Gastrocnemius medialis (tissue), 4 donors: ENCODE measurements at regions not wholly inside any gene's neighbourhood (a gene's known extent, or its start where the extent isn't known, plus 50 kb on each side); places are given as distances from the start of the nearest gene placed in this dataset.

Experiments used
- POLR2A ChIP-seq, 2 donors: fragments of 450-650 bp; IDR thresholded peaks; one replicate each; pipeline ENCODE4 v1.6.1; 2017; ENCODE audit warnings: antibody characterized with exemption in 2 of 2, mild to moderate bottlenecking in 2 of 2, moderate library complexity in 2 of 2
- TF ChIP-seq, protein P1 (sequence below), 5 experiments: fragments of 450-650 bp in 3 of 5; fragments of 200-600 bp in 2 of 5; sonication (generic) in 2 of 5; IDR thresholded peaks in 4 of 5; conservative IDR thresholded peaks in 1 of 5; 1 replicate in 4 of 5; 2 replicates in 1 of 5; pipeline ENCODE4 v1.5.1; 2016 to 2019; ENCODE audit warnings: antibody characterized with exemption in 5 of 5, mild to moderate bottlenecking in 3 of 5, moderate library complexity in 3 of 5

DNA sequence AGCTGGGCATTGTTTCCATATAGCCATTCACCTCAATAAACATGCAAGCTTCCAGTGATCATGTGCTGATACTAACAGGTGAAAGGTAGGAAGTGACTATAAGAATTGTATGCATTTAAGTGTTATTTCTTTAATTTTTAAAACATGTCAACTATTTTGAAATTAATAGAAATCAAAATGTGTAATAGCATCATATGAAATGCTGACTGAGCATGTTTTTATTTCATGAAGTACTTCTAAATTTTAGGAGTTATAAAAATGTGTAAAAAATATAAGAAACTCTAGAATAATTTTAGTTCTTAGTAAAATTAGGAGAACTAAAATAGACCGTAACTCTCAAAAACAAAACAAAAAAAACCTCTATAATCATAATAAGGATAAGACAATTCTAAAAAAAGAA lies 229.3 kb upstream of the ARPP21 start:
- TF ChIP-seq, protein P1, sequence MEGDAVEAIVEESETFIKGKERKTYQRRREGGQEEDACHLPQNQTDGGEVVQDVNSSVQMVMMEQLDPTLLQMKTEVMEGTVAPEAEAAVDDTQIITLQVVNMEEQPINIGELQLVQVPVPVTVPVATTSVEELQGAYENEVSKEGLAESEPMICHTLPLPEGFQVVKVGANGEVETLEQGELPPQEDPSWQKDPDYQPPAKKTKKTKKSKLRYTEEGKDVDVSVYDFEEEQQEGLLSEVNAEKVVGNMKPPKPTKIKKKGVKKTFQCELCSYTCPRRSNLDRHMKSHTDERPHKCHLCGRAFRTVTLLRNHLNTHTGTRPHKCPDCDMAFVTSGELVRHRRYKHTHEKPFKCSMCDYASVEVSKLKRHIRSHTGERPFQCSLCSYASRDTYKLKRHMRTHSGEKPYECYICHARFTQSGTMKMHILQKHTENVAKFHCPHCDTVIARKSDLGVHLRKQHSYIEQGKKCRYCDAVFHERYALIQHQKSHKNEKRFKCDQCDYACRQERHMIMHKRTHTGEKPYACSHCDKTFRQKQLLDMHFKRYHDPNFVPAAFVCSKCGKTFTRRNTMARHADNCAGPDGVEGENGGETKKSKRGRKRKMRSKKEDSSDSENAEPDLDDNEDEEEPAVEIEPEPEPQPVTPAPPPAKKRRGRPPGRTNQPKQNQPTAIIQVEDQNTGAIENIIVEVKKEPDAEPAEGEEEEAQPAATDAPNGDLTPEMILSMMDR (IDR thresholded peaks at IDR 0.05 in 4 of 5, conservative IDR thresholded peaks at IDR 0.05 in 1 of 5) = no peak
- TF ChIP-seq POLR2A (IDR thresholded peaks at IDR 0.05) = no peak
